HFF-Myc (cell line): ENCODE measurements at regions not wholly inside any gene's neighbourhood (a gene's known extent, or its start where the extent isn't known, plus 50 kb on each side); places are given as distances from the start of the nearest gene placed in this dataset.

ENCODE experiments used
- DNase-seq: peaks from one replicate; pipeline ENCODE4 v3.0.0-alpha.2; 2011; ENCODE audit warnings: low read depth; ENCODE audit errors: extremely low read depth
- H3K4me3 ChIP-seq: replicated peaks from 2 replicates; pipeline ENCODE4 v1.5.1; 2011; ENCODE audit warnings: low read depth, mild to moderate bottlenecking, control low read depth, low read length
- CTCF ChIP-seq: IDR thresholded peaks from 2 replicates; pipeline ENCODE4 v1.5.1; 2012; ENCODE audit warnings: mild to moderate bottlenecking, low read depth, low read length, control low read depth; ENCODE audit errors: missing control alignments

GRCh38 chr13:86838411-86839120 lies 832.6 kb upstream of the SLITRK5 start:
- TF ChIP-seq CTCF = no peak
- DNase-seq = no peak

GRCh38 chr13:86839221-86839620 lies 832.0 kb upstream of the SLITRK5 start:
- H3K4me3 ChIP-seq = no peak overlapping the region
- TF ChIP-seq CTCF = no peak
- no peak for DNase-seq

More at GRCh38 chr13:86838411-86839120, 832.6 kb upstream of the SLITRK5 start:
- no peak overlapping the region for H3K4me3 ChIP-seq

- H3K4me3 ChIP-seq = no peak overlapping the region
- TF ChIP-seq CTCF = no peak
- DNase-seq = no peak
These were observed 830.6 kb upstream of the SLITRK5 start for GRCh38 chr13:86840250-86841191.

GRCh38 chr13:86841264-86841663 lies 829.9 kb upstream of the SLITRK5 start:
- no peak overlapping the region for H3K4me3 ChIP-seq
- no peak for TF ChIP-seq CTCF
- DNase-seq = no peak

GRCh38 chr13:86846501-86846900 lies 824.7 kb upstream of the SLITRK5 start:
- TF ChIP-seq CTCF = no peak
- DNase-seq = no peak
- no peak overlapping the region for H3K4me3 ChIP-seq

GRCh38 chr13:86848716-86849115 lies 822.5 kb upstream of the SLITRK5 start:
- DNase-seq = no peak
- TF ChIP-seq CTCF = no peak
- no peak overlapping the region for H3K4me3 ChIP-seq
